Activated CD4-positive, alpha-beta T cell treated with anti-CD3 and anti-CD28 coated beads for 24 hours (primary cell): ENCODE measurements at regions not wholly inside any gene's neighbourhood (a gene's known extent, or its start where the extent isn't known, plus 50 kb on each side); places are given as distances from the start of the nearest gene placed in this dataset.

Source experiments
- DNase-seq, 2 donors: peaks; one replicate each; pipeline ENCODE4 v3.0.0-alpha.2; 2020; ENCODE audit warnings: low read depth in 2 of 2

DNA sequence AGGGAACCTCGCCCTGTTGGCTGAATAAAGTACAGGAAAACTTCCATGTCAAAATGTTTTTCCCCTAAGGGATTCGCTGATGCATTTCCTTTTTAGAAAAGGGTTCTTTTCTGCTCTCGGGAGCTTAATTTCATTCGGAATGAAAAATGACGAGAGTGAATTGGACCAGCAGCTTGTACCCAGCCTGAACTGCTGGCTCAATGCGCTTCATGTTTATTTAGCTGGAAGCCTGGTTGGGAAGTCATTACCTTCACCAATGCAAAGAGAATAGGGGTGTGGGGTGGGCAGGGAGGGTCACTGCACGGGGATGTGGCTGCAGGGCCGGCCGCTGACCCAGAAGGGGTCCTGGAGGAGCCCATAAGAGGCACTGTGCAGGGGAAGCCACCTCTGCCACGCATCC, 207.7 kb downstream of the ENGASE start:
- DNase-seq, result no peak

GRCh38 chr17:79281803-79282202, 207.2 kb downstream of the ENGASE start:
- DNase-seq, result no peak

DNA sequence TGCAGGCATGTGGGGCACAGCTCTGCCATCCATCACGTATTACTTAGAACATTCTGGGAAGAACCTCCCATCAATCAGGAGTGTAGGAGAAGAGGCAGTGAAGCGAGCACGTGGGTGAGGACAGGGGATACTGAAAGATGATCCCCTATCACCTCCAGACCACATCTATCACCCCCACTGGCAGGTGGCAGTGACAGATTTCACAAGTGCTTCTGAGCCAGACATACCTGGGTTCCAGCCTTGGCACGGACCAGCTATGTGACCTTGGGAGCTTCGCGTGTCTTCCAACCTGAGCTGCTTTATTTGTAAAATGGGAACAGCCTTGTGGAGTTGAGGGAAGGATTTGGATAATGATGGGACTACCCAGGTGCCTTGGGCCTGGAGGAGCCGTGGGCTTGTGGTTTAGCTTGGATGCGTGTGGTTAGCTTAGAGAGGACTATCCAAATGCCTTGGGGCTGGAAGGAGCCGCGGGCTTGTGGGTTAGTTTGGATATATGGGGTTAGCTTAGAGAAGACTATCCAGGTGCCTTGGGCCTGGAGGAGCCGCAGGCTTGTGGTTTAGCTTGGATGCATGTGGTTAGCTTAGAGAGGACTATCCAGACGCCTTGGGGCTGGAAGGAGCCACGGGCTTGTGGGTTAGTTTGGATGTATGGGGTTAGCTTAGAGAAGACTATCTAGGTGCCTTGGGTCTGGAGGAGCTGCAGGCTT, 206.4 kb downstream of the ENGASE start:
- no peak for DNase-seq

DNA sequence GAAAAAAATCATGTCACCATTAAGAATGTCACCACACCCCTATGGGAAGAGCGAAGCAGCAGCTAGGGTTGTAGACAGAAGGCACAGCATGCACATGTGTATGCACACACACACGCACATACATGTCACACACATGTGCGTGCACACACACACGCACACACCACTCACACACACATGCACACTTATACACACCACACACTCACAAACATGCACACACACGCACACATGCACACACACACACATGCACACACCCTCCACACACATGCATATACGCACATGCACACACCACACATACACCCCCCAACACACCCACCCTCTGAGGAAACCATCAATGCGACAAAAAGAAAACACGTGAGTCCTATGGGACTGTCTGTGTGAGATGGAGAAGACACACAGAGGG, 205.4 kb downstream of the ENGASE start:
- DNase-seq, result no peak

DNA sequence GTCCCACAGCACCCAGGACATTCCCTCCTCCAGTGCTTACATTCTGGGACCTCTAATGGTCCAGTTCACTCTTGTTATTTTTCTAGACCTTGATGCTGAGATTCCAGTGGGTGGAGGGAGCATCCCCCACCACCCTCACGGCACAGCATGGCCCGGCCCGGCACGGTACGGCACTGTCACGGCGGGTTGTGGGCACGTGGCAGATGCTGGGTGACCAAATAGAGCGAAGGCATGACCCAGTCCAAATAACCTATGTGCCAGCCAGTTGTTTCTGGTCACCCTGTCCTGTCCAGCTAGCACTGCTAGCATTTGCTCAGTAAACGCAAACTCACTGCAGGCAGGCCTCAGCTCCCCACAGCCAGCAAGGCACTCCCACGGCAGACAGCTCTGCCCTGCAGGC, 204.7 kb downstream of the ENGASE start:
- DNase-seq, result no peak

- no peak for DNase-seq
Observed at GRCh38 chr17:79276821-79277220, 202.2 kb downstream of the ENGASE start.

- DNase-seq, result no peak
Observed at GRCh38 chr17:79273660-79274059, 199.0 kb downstream of the ENGASE start.

DNA sequence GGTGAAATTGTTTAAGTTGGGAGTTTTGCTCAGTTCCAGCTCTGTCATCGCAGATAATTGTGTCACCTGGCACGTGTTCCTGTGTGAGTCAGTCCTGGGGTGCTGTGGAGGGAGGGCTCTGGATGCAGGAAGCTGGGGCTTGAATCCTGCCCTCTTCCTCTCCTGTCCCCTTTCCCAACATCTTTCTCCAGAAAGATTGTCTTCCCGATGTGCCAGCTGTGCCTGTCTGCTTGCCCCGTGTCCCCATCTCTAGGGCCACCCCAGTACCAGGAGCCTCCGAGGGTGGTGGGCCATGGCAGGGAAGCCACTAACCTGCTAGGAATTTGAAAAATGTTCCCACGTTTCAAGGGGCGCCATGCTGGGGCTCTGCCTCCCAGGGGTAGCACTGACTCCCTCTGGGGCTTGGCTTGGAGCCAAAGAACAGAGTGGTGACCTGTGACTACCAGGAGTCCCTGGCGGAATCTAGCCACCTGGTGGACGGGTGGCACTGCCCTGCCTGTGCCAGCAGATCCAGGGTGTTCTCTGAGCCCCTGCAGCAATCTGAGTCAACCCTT, 198.1 kb downstream of the ENGASE start:
- no peak for DNase-seq

DNA sequence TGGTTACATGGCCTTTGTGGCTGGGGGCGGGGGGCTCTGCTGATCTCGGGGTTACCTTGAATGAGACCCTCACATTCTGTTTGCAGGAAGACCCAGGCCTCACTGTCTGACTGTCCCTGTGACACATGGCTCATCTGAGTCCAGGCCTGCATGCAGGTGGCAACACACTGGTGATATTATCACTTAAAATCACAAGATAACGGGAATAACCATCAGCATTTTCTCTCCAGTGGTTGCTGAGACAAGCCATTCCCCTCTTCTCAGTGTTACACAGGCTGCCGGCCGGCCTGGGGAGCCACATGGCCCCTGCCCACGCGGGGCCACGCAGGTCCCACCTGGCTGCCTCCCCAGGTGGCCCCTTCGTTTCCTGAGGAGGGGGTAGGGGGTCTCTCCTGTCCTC, 197.6 kb downstream of the ENGASE start:
- no peak for DNase-seq

- no peak for DNase-seq
Observed at GRCh38 chr17:79269620-79270019, 195.0 kb downstream of the ENGASE start.

- no peak for DNase-seq
Observed at GRCh38 chr17:79263191-79263590, 188.6 kb downstream of the ENGASE start.

- no peak for DNase-seq
Observed at GRCh38 chr17:79262624-79263023, 188.0 kb downstream of the ENGASE start.

GRCh38 chr17:79261355-79262072, 186.9 kb downstream of the ENGASE start:
- no peak for DNase-seq

DNA sequence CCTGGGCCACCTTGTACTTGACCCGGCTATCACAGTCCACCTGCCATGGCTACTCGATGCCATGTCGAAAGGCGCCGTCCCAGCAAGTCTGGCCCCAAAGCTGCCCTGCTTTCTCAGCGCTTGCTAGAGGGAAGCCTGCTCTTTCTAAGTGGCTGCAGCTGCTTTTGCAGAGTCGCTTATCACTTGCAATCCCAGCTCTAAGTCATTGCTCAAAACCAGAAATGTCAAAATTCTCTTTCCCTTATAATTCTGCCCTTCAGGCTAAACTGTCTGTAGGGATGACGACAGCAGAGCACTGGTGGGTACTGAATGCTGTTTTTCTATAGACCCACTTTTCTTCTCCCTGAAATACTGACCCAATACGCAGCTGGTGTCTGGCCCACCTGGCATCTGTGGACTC, 184.2 kb downstream of the ENGASE start:
- DNase-seq, result no peak

DNA sequence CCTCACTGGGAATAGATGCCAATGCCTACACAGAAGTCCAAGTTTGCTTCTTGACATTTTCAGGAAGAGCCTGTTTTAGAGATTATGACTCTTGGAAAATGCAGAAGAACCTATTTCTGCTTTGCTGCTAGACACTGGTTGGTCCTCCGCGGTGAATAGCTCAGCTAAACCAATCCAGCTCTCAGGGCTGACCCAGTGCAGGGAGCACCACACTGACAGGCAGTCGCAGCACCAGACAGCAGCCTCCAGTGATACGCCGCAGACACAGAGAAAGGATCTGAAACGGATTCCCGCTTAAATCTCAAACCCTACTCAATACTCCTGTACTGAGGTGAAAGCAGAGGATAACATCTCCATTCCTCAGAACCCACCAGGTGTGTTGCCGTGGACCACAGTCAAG, 183.4 kb downstream of the ENGASE start:
- DNase-seq, result no peak

GRCh38 chr17:79255926-79256585, 181.4 kb downstream of the ENGASE start:
- no peak for DNase-seq

- no peak for DNase-seq
Observed at GRCh38 chr17:79255456-79255855, 180.8 kb downstream of the ENGASE start.

- no peak for DNase-seq
Observed at GRCh38 chr17:79255046-79255445, 180.4 kb downstream of the ENGASE start.

DNA sequence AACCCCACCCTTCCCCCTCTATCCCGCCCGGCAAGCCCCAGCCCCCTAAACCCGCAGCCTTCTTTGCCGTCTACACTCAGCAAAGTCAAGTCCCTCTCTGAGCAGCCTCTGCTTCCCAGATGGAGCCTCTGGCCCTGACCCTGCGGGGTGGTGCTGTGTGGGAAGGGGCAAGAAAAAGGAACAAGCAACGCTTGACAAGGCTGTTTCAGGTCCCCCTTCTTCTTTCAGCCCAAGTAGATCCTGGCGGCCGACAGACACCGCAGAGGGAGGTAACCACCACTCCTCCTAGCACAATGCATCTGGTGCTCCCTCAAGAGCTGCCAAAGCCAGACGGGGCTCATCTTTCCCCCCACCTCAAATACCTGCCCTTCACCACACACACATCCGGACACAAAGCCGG, 178.3 kb downstream of the ENGASE start:
- DNase-seq, result no peak

DNA sequence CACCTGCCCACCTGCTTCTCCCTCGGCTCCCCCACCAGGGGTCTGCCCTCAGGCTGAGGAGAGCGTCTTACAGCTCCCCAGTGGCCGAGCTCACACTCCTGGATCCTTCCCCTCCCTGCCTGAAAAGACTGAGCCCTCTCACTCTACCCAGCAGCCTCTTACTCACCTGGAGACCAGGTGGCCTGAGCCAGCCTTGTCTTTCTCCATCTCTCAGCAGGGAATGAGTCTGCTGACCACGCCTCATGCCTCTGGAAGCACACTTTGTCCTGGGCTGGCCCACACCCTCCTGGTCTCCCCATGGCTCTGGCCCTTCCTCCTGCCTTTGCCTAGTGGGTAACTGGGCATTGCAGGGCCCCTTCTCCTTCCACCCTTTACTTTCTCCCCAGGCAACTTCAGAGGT, 177.2 kb downstream of the ENGASE start:
- DNase-seq, result no peak

DNA sequence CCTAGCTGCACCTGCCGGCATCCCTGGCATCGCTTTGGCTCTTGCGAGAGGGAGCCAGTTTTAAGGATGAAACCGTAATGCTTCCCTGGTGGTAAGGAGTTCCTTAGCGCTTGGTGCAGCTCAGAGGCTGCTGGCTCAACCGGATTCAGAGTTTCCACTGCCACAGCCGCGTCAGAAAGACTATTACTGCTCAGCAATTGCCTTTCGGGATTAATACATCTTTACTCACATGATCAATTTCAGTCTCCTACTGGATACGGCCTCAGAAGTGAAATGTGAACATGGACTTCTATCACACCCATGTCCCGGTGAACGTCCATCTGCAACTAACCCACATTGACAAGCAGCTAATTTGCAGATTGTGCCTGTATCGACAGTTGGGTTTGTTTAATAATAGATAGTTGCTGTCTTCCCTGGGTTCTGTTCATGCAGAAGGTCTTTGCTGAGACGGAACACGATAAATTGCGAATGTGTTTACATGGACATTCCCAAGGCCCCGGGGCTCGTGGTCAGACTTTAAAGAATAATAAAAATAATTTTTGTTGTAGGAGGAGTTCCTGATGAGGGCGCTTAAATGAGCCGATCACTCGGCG, 175.4 kb downstream of the ENGASE start:
- no peak for DNase-seq

DNA sequence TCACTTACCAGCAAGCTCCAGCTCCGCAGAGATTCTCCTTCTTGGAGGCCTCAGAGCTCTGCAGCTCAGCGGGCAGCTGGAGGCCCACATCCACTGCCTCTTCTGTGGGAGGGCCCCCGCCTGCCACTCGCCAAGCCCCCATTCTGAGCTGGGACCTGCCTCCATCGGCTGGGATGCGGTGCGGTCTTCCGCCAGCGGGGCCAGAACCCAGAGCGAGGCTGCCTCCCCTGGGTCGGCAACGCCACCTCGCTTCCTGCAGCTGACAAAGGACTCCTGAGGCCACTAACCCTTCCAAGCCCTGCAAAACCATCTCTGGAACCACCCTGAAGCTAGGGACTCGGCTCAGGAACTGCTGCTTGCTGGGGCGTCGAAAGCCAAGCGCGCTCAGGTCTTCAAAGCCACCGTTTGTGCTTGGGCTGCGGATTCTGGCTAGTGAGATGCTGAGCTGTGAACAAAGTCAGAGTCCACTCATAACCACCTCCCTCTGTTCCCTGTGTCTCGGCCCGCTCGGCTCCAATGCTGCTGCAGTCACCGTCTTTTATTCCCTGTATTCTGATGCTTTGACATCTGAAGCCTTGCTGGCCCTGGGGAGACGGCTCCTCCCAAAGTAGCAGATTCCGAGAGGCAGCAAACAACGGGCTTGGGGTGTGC, 174.3 kb downstream of the ENGASE start:
- no peak for DNase-seq
